ENCODE measurements at regions not wholly inside any gene's neighbourhood (a gene's known extent, or its start where the extent isn't known, plus 50 kb on each side); places are given as distances from the start of the nearest gene placed in this dataset.

GRCh38 chr1:163807331-163808049 is 485.7 kb downstream of the NUF2 start:
- TF ChIP-seq TAF1 (IDR thresholded peaks at IDR 0.05; ENCODE audit: low read depth, low read length): no peak
- TF ChIP-seq POLR2AphosphoS5 (IDR thresholded peaks at IDR 0.05; ENCODE audit: low read depth, low read length): no peak
- TF ChIP-seq POU2F2 (IDR thresholded peaks at IDR 0.05; ENCODE audit: low read depth, low read length): no peak
- no peak for TF ChIP-seq POLR2A (IDR thresholded peaks at IDR 0.05; ENCODE audit: low read depth, low read length)
- no peak for TF ChIP-seq PAX5 (IDR thresholded peaks at IDR 0.05; ENCODE audit: insufficient read depth, low read length, severe bottlenecking)
- no peak for TF ChIP-seq SPI1 (IDR thresholded peaks at IDR 0.05; ENCODE audit: low read depth, low read length)
- DNase-seq (ENCODE audit: insufficient read length, low spot score) (no peak), FAIRE-seq (no peak)

- DNase-seq (ENCODE audit: insufficient read length, low spot score) (no peak), FAIRE-seq (no peak)
- TF ChIP-seq SPI1 (IDR thresholded peaks at IDR 0.05; ENCODE audit: low read depth, low read length): no peak
- TF ChIP-seq POLR2AphosphoS5 (IDR thresholded peaks at IDR 0.05; ENCODE audit: low read depth, low read length): no peak
- TF ChIP-seq POU2F2 (IDR thresholded peaks at IDR 0.05; ENCODE audit: low read depth, low read length): no peak
- TF ChIP-seq POLR2A (IDR thresholded peaks at IDR 0.05; ENCODE audit: low read depth, low read length): no peak
- no peak for TF ChIP-seq TAF1 (IDR thresholded peaks at IDR 0.05; ENCODE audit: low read depth, low read length)
- TF ChIP-seq PAX5 (IDR thresholded peaks at IDR 0.05; ENCODE audit: insufficient read depth, low read length, severe bottlenecking): no peak
Measured at GRCh38 chr1:163813251-163813650, 491.5 kb downstream of the NUF2 start.

DNA sequence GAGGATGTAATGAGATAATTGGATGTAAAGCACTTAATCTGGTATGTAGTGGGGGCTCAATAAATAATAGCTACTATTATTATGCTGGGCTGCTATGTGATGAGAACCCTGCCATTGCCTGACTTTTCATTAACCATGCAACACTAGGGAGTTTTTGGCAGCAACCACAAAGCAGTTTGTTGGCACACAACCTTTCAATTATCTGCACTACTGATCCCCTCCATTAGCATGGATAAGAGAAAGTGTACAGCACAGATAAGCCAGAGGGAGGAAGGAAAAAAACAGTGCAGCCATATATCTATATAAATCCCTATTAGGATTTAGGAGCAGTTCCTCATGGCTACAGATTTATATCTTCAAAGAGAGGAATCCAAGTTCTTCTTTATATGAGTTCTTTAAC is 498.5 kb downstream of the NUF2 start:
- no peak for TF ChIP-seq PAX5 (IDR thresholded peaks at IDR 0.05; ENCODE audit: insufficient read depth, low read length, severe bottlenecking)
- no peak for FAIRE-seq
- DNase-seq (ENCODE audit: insufficient read length, low spot score): no peak

GRCh38 chr1:163820766-163821165 is 499.0 kb downstream of the NUF2 start:
- no peak for FAIRE-seq
- DNase-seq (ENCODE audit: insufficient read length, low spot score): no peak
- TF ChIP-seq POU2F2 (IDR thresholded peaks at IDR 0.05; ENCODE audit: low read depth, low read length) (no peak), POLR2A (IDR thresholded peaks at IDR 0.05; ENCODE audit: low read depth, low read length) (no peak), SPI1 (IDR thresholded peaks at IDR 0.05; ENCODE audit: low read depth, low read length) (no peak), TAF1 (IDR thresholded peaks at IDR 0.05; ENCODE audit: low read depth, low read length) (no peak), POLR2AphosphoS5 (IDR thresholded peaks at IDR 0.05; ENCODE audit: low read depth, low read length) (no peak), PAX5 (IDR thresholded peaks at IDR 0.05; ENCODE audit: insufficient read depth, low read length, severe bottlenecking) (no peak)

DNA sequence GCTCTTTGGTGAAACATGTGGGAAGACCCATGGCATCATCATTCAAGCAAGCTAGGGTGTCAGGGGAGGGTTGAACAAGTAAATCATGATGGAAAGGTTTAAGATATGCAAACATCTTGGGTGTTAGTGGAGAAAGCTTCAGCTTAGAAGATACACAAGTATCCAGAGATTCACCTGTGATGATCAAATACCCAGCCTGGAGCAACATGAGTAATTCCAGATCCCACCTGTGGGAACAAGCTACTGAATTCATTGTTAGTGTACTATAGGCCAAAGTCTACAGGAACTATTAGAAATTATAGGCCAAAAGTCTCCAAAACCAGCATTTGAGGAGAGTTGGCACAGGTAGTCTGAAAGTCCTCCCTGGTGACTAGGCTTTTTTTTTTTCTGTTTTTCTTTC is 499.9 kb downstream of the NUF2 start:
- no peak for DNase-seq (ENCODE audit: insufficient read length, low spot score)
- FAIRE-seq: no peak
- TF ChIP-seq SPI1 (IDR thresholded peaks at IDR 0.05; ENCODE audit: low read depth, low read length): no peak
- no peak for TF ChIP-seq POLR2A (IDR thresholded peaks at IDR 0.05; ENCODE audit: low read depth, low read length)
- no peak for TF ChIP-seq POLR2AphosphoS5 (IDR thresholded peaks at IDR 0.05; ENCODE audit: low read depth, low read length)
- no peak for TF ChIP-seq TAF1 (IDR thresholded peaks at IDR 0.05; ENCODE audit: low read depth, low read length)
- TF ChIP-seq POU2F2 (IDR thresholded peaks at IDR 0.05; ENCODE audit: low read depth, low read length): no peak
- TF ChIP-seq PAX5 (IDR thresholded peaks at IDR 0.05; ENCODE audit: insufficient read depth, low read length, severe bottlenecking): no peak

- DNase-seq (ENCODE audit: insufficient read length, low spot score) (no peak), FAIRE-seq (no peak)
- TF ChIP-seq POLR2AphosphoS5 (IDR thresholded peaks at IDR 0.05; ENCODE audit: low read depth, low read length): no peak
- TF ChIP-seq TAF1 (IDR thresholded peaks at IDR 0.05; ENCODE audit: low read depth, low read length): no peak
- no peak for TF ChIP-seq SPI1 (IDR thresholded peaks at IDR 0.05; ENCODE audit: low read depth, low read length)
- TF ChIP-seq PAX5 (IDR thresholded peaks at IDR 0.05; ENCODE audit: insufficient read depth, low read length, severe bottlenecking): no peak
- no peak for TF ChIP-seq POLR2A (IDR thresholded peaks at IDR 0.05; ENCODE audit: low read depth, low read length)
- TF ChIP-seq POU2F2 (IDR thresholded peaks at IDR 0.05; ENCODE audit: low read depth, low read length): no peak
Measured at GRCh38 chr1:163823017-163823416, 501.3 kb downstream of the NUF2 start.

DNA sequence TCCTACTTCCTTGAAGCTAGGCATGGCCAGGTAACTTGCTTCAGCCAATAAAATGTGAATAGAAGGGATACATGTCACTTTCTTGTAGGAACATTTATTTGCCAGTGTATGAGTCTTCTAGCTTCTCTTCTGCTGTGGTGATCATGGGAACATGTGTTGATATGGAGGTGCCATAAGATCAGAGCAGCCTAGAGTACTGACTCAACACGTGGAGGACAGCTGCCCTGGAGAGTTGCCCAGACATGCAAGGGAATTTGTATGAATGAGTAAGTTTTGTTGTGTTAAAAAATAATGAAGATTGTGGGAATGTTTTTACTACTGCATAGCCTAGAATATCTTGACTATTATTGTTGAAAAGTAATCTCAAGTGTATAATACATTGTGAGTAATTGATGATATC is 502.3 kb downstream of the NUF2 start:
- TF ChIP-seq TAF1 (IDR thresholded peaks at IDR 0.05; ENCODE audit: low read depth, low read length) (no peak), POU2F2 (IDR thresholded peaks at IDR 0.05; ENCODE audit: low read depth, low read length) (no peak), POLR2AphosphoS5 (IDR thresholded peaks at IDR 0.05; ENCODE audit: low read depth, low read length) (no peak), PAX5 (IDR thresholded peaks at IDR 0.05; ENCODE audit: insufficient read depth, low read length, severe bottlenecking) (no peak), SPI1 (IDR thresholded peaks at IDR 0.05; ENCODE audit: low read depth, low read length) (no peak)
- FAIRE-seq (no peak), DNase-seq (ENCODE audit: insufficient read length, low spot score) (no peak)

GRCh38 chr1:163824490-163824889 is 502.7 kb downstream of the NUF2 start:
- TF ChIP-seq PAX5 (IDR thresholded peaks at IDR 0.05; ENCODE audit: insufficient read depth, low read length, severe bottlenecking): no peak
- DNase-seq (ENCODE audit: insufficient read length, low spot score): no peak
- no peak for FAIRE-seq

- DNase-seq (ENCODE audit: insufficient read length, low spot score) (no peak), FAIRE-seq (no peak)
- TF ChIP-seq SPI1 (IDR thresholded peaks at IDR 0.05; ENCODE audit: low read depth, low read length) (no peak), POLR2A (IDR thresholded peaks at IDR 0.05; ENCODE audit: low read depth, low read length) (no peak), PAX5 (IDR thresholded peaks at IDR 0.05; ENCODE audit: insufficient read depth, low read length, severe bottlenecking) (no peak), TAF1 (IDR thresholded peaks at IDR 0.05; ENCODE audit: low read depth, low read length) (no peak), POU2F2 (IDR thresholded peaks at IDR 0.05; ENCODE audit: low read depth, low read length) (no peak), POLR2AphosphoS5 (IDR thresholded peaks at IDR 0.05; ENCODE audit: low read depth, low read length) (no peak)
Measured at GRCh38 chr1:163826500-163826899, 504.7 kb downstream of the NUF2 start.

- no peak for FAIRE-seq
- no peak for DNase-seq (ENCODE audit: insufficient read length, low spot score)
- TF ChIP-seq POU2F2 (IDR thresholded peaks at IDR 0.05; ENCODE audit: low read depth, low read length) (no peak), PAX5 (IDR thresholded peaks at IDR 0.05; ENCODE audit: insufficient read depth, low read length, severe bottlenecking) (no peak), POLR2AphosphoS5 (IDR thresholded peaks at IDR 0.05; ENCODE audit: low read depth, low read length) (no peak), SPI1 (IDR thresholded peaks at IDR 0.05; ENCODE audit: low read depth, low read length) (peak; percentile 23), TAF1 (IDR thresholded peaks at IDR 0.05; ENCODE audit: low read depth, low read length) (no peak)
Measured at GRCh38 chr1:163834778-163835177, 513.0 kb downstream of the NUF2 start.
